GM19239 (cell line): ENCODE measurements at regions not wholly inside any gene's neighbourhood (a gene's known extent, or its start where the extent isn't known, plus 50 kb on each side); places are given as distances from the start of the nearest gene placed in this dataset.

Experiments
- DNase-seq: peaks from one replicate; pipeline ENCODE4 v3.0.0; 2011; ENCODE audit warnings: low spot score; ENCODE audit not compliant: insufficient read length
- FAIRE-seq: peaks from 2 replicates; lab custom pipeline; 2011; peaks lifted over from hg19 to GRCh38; lab: Jason Lieb, UNC

GRCh38 chr9:115628426-115628825, 510.5 kb upstream of the TNC start:
- DNase-seq (no peak), FAIRE-seq (no peak)

DNA sequence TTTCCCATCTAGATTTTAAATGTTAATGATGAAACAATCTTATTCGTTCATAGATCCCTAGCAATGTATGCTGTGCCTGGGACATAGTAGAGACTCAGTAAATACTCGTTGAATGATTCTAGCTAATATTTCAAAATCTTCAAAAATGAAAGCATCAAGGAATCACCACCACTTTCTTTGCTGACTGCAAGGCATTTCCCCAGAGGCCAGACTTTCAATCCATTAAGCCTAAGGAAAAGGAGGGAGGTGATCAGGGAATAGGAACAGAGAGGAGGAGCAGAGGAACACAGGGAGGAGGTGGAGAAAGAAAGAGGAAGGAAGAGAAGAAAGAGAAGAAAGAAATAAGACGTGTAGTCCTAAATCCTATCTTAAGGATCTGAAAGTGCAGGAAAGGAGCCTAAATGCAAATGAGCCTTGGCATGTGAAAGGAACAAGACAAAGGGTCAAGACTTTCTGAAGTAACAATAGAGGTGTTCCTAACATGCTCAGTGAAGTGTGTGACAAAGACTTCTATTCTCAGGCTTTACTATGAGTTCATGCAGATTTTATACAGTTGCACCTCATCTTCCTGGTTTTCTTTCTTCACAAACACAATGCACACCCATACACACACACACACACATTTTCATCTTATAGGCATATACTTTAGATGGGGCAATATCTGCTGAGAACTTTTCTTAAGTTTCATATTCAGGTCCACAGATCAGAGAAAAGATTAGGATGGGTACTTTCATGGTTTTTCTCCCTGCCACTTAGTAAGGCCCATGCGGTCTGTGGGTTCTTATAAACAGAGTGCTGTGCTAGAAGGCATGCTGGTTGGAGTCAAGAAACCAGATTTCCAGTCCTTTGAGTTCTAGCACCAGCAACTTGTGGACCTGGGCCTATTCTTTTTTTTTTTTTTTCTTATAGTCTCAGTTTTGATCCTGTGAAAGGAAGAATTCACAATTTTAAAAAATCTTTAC, 512.2 kb upstream of the TNC start:
- FAIRE-seq: no peak

GRCh38 chr9:115632391-115632790, 514.4 kb upstream of the TNC start:
- FAIRE-seq (no peak), DNase-seq (no peak)

More for the DNA sequence above, 512.2 kb upstream of the TNC start:
- DNase-seq: no peak

- FAIRE-seq (no peak), DNase-seq (no peak)
Measured at GRCh38 chr9:115633104-115633503, 515.1 kb upstream of the TNC start.

GRCh38 chr9:115635680-115636383, 517.8 kb upstream of the PAPPA start:
- no peak for DNase-seq
- FAIRE-seq: no peak

- FAIRE-seq: no peak
- DNase-seq: no peak
Measured at GRCh38 chr9:115636596-115636995, 517.0 kb upstream of the PAPPA start.

GRCh38 chr9:115637661-115638060, 515.9 kb upstream of the PAPPA start:
- FAIRE-seq (no peak), DNase-seq (no peak)

GRCh38 chr9:115640887-115641286, 512.7 kb upstream of the PAPPA start:
- DNase-seq (no peak), FAIRE-seq (no peak)

DNA sequence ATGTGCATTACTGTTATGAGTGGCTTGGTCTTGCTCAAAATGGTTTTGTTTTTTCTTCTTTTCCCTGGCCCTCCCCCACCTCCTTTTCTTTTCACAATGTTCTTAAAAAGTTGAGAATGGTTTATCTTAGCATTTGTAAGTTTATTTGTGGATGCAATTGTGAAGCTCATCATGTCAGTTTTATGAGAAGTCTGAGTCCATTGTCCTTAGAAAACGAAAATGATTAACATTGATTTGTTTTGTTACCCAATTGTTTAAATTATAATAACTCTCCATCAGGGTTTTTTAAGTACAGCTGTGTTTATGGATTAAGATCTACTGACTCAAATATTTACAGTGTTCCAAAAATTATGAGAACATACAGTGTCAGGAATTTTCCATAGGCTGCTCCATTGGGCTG, 511.3 kb upstream of the PAPPA start:
- FAIRE-seq (no peak), DNase-seq (no peak)

GRCh38 chr9:115643948-115644727, 509.5 kb upstream of the PAPPA start:
- DNase-seq (no peak), FAIRE-seq (no peak)

DNA sequence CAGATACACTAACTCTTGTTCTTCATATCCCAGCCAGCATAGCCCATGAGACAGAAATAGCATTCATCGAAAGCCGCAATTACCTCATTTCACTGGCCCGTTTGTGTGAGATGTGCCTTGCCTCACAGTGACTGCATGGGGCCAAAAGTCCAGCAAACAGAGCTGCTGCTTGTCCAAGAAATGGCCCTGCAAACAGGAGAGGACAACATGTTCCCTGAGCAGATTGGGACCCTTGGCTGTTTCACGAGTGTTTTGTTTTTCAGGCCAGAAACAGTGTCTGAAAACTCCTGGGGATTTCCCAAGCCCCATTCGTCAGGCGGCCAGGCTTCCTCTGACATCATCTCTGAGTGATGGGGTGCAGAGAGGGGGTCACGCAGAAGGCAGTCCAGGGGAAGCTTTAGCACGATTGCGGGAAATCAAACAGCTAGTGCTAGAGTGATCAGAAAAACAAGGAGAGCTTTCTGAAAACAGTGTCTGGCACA, 503.6 kb upstream of the PAPPA start:
- DNase-seq (no peak), FAIRE-seq (no peak)

GRCh38 chr9:115650768-115651167, 502.8 kb upstream of the PAPPA start:
- no peak for FAIRE-seq
- no peak for DNase-seq

- no peak for DNase-seq
- no peak for FAIRE-seq
Measured at GRCh38 chr9:115651461-115651860, 502.1 kb upstream of the PAPPA start.

DNA sequence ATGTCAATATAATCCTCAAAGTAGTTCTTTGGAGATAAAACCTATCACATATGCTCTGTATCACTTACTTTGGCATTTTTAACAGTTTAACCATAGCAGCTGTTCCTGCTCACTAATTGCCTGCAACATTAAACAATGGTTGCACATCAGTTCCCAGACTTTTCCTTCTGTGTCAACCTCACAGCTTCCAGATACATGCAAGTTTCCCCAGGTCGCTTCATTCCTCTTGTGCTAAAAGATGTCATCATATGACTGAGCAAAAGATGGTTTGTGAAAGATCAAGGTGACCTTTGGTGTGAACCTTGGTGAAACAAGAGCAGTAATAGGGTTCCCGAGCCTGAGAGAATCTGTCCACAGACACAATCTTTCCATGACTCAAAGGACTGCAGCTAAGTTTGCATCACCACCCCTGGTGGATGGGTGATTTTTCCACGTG, 500.4 kb upstream of the PAPPA start:
- FAIRE-seq (no peak), DNase-seq (no peak)

GRCh38 chr9:115657695-115658094, 495.9 kb upstream of the PAPPA start:
- FAIRE-seq: no peak
- DNase-seq: no peak

- DNase-seq (no peak), FAIRE-seq (no peak)
Measured at GRCh38 chr9:115665519-115665918, 488.1 kb upstream of the PAPPA start.

DNA sequence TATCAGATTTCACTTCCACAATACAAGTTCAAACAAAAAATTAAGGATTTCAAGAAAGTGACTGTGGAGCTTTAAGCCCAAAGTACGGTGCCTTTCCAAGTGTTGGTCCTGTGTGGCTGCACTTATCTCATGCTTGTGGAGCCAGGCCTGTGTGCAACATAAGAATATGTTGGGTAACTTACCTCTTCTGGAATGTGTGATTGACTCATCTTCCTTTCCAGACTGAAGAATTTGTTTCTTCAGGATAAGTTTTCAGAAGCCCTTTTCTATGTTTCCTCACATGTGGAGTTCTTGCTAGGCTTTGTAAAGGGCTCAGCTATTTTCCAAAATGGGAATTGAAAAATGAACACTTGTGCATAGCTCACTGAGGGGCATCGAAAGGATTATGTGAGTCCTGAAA, 485.1 kb upstream of the PAPPA start:
- DNase-seq (no peak), FAIRE-seq (no peak)

- DNase-seq (no peak), FAIRE-seq (no peak)
Measured at GRCh38 chr9:115671236-115671962, 482.2 kb upstream of the PAPPA start.

GRCh38 chr9:115671963-115672305, 481.7 kb upstream of the PAPPA start:
- FAIRE-seq: no peak
- DNase-seq: no peak
